Liver (tissue), 8 donors: ENCODE measurements at regions not wholly inside any gene's neighbourhood (a gene's known extent, or its start where the extent isn't known, plus 50 kb on each side); places are given as distances from the start of the nearest gene placed in this dataset.

Experiments
- DNase-seq: peaks from one replicate; pipeline ENCODE4 v3.0.0-alpha.2; 2017; ENCODE audit warnings: low spot score
- H3K27ac ChIP-seq, 2 donors: one replicate each; pipeline ENCODE4 v1.7.0; 2013; ENCODE audit warnings: inconsistent platforms in 2 of 2, low read length in 2 of 2, control low read depth in 1 of 2, low read depth in 1 of 2, mild to moderate bottlenecking in 1 of 2
- H3K27me3 ChIP-seq, 4 donors: one replicate each; pipeline versions ENCODE4 v1.6.1 to v1.7.0; 2013; ENCODE audit warnings: low read length in 3 of 4, inconsistent platforms in 1 of 4, mild to moderate bottlenecking in 1 of 4, moderate library complexity in 1 of 4; ENCODE audit not compliant: control insufficient read depth in 4 of 4, insufficient read depth in 4 of 4
- H3K36me3 ChIP-seq, 4 donors: one replicate each; pipeline versions ENCODE4 v1.6.1 to v1.7.0; 2013; ENCODE audit warnings: low read length in 3 of 4, mild to moderate bottlenecking in 3 of 4, low read depth in 1 of 4, moderate library complexity in 1 of 4; ENCODE audit not compliant: control insufficient read depth in 4 of 4, insufficient read depth in 3 of 4
- H3K4me1 ChIP-seq, 4 donors: one replicate each; pipeline versions ENCODE4 v1.6.1 to v1.7.0; 2013; ENCODE audit warnings: low read length in 3 of 4, mild to moderate bottlenecking in 3 of 4, moderate library complexity in 1 of 4; ENCODE audit not compliant: control insufficient read depth in 4 of 4, insufficient read depth in 4 of 4
- H3K4me3 ChIP-seq, 3 donors: one replicate each; pipeline versions ENCODE4 v1.6.1 to v1.7.0; 2013; ENCODE audit warnings: low read length in 3 of 3, control low read depth in 1 of 3, low read depth in 1 of 3, mild to moderate bottlenecking in 1 of 3
- H3K9ac ChIP-seq, 2 donors: one replicate each; pipeline ENCODE4 v1.7.0; 2013; ENCODE audit warnings: low read length in 2 of 2, mild to moderate bottlenecking in 2 of 2, moderate library complexity in 2 of 2, control low read depth in 1 of 2, low read depth in 1 of 2
- H3K9me3 ChIP-seq, 4 donors: one replicate each; pipeline versions ENCODE4 v1.6.1 to v1.7.0; 2013; ENCODE audit warnings: low read length in 3 of 4; ENCODE audit not compliant: control insufficient read depth in 4 of 4
- ATF3 ChIP-seq: IDR thresholded peaks from 2 replicates; pipeline ENCODE4 v1.6.1; 2016; ENCODE audit warnings: antibody characterized with exemption
- CTCF ChIP-seq: fragments of 150-350 bp; IDR thresholded peaks from 2 replicates; pipeline ENCODE4 v1.5.1; 2017; ENCODE audit warnings: improper control_type of control experiment, low read depth, low read length; ENCODE audit not compliant: missing input control
- EGR1 ChIP-seq, 2 donors: IDR thresholded peaks; 2 replicates each; pipeline ENCODE4 v1.6.1; 2016 to 2018; ENCODE audit warnings: antibody characterized with exemption in 2 of 2, low read depth in 2 of 2
- FOXA1 ChIP-seq: IDR thresholded peaks from 2 replicates; pipeline ENCODE4 v1.6.1; 2016; ENCODE audit warnings: antibody characterized with exemption
- HNF4A ChIP-seq, 2 donors: conservative IDR thresholded peaks; 2 replicates each; pipeline ENCODE4 v1.6.1; 2016; ENCODE audit warnings: antibody characterized with exemption in 2 of 2, mild to moderate bottlenecking in 2 of 2
- HNF4G ChIP-seq: IDR thresholded peaks from 2 replicates; pipeline ENCODE4 v1.6.1; 2016; ENCODE audit warnings: antibody characterized with exemption
- JUND ChIP-seq, 2 donors: IDR thresholded peaks; 2 replicates each; pipeline ENCODE4 v1.6.1; 2016; ENCODE audit warnings: antibody characterized with exemption in 2 of 2
- MAX ChIP-seq: IDR thresholded peaks from 2 replicates; pipeline ENCODE4 v1.6.1; 2016; ENCODE audit warnings: antibody characterized with exemption
- NR2F2 ChIP-seq: IDR thresholded peaks from 2 replicates; pipeline ENCODE4 v1.6.1; 2016; ENCODE audit warnings: antibody characterized with exemption
- RAD21 ChIP-seq, 2 donors: IDR thresholded peaks; 2 replicates each; pipeline ENCODE4 v1.6.1; 2016; ENCODE audit warnings: antibody characterized with exemption in 2 of 2, mild to moderate bottlenecking in 2 of 2
- REST ChIP-seq: IDR thresholded peaks from 2 replicates; pipeline ENCODE4 v1.6.1; 2016; ENCODE audit warnings: antibody characterized with exemption, mild to moderate bottlenecking
- RXRA ChIP-seq, 2 donors: IDR thresholded peaks; 2 replicates each; pipeline ENCODE4 v1.6.1; 2017 to 2018; ENCODE audit warnings: antibody characterized with exemption in 2 of 2, mild to moderate bottlenecking in 1 of 2
- SP1 ChIP-seq: IDR thresholded peaks from 2 replicates; pipeline ENCODE4 v1.6.1; 2018; ENCODE audit warnings: antibody characterized with exemption, mild to moderate bottlenecking
- YY1 ChIP-seq: IDR thresholded peaks from 2 replicates; pipeline ENCODE4 v1.6.1; 2016; ENCODE audit warnings: antibody characterized with exemption, mild to moderate bottlenecking
- ZBTB33 ChIP-seq: IDR thresholded peaks from 2 replicates; pipeline ENCODE4 v1.6.1; 2016; ENCODE audit warnings: antibody characterized with exemption
- WGBS: extraction: QIAGEN DNeasy Blood & Tissue Kit; methylation state at CpG from one replicate; pipeline ENCODE4 v1.1.7; 2013; 5-methylcytosine and 5-hydroxymethylcytosine counted together
- donor health status: healthy.
- donor health status: healthy.
- donor health status: healthy.
- donor health status: healthy.
- donor health status: healthy.

- Histone ChIP-seq H3K9ac (no peak overlapping the region), H3K9me3 (no peaks in the 10 kb centered on the region), H3K36me3 (no peaks in the 10 kb centered on the region), H3K4me3 (no peak overlapping the region), H3K27ac (no peak overlapping the region), H3K27me3 (no peaks in the 10 kb centered on the region), H3K4me1 (no peaks in the 10 kb centered on the region)
- DNase-seq = no peak
- 77% methylated on average over 4 of the region's 4 CpGs for WGBS
- TF ChIP-seq HNF4G (no peak), YY1 (no peak), SP1 (no peak), HNF4A (conservative IDR thresholded peaks at IDR 0.05) (no peak), RAD21 (IDR thresholded peaks at IDR 0.05) (no peak), ATF3 (no peak), RXRA (IDR thresholded peaks at IDR 0.05) (no peak), MAX (no peak), NR2F2 (no peak), FOXA1 (no peak)
These were observed 396.5 kb downstream of the OCA2 start for GRCh38 chr15:27702581-27702980.

GRCh38 chr15:27701956-27702355, 397.2 kb downstream of the OCA2 start:
- TF ChIP-seq EGR1 (IDR thresholded peaks at IDR 0.05; ENCODE audit: low read depth in 2 of 2) (no peak), NR2F2 (no peak), FOXA1 (no peak), REST (no peak), JUND (IDR thresholded peaks at IDR 0.05) (no peak), ZBTB33 (no peak), YY1 (no peak), HNF4G (no peak), RAD21 (IDR thresholded peaks at IDR 0.05) (no peak), CTCF (no peak)
- no peak for DNase-seq
- no peak overlapping the region for H3K4me3 ChIP-seq
- H3K27me3 ChIP-seq = no peaks in the 10 kb centered on the region
- no peaks in the 10 kb centered on the region for H3K9me3 ChIP-seq
- no peak overlapping the region for H3K27ac ChIP-seq
- H3K36me3 ChIP-seq = no peaks in the 10 kb centered on the region
- no peaks in the 10 kb centered on the region for H3K4me1 ChIP-seq
- 83% methylated on average over 11 of the region's 11 CpGs for WGBS
- no peak overlapping the region for H3K9ac ChIP-seq
